Caco-2 (cell line): ENCODE measurements at regions not wholly inside any gene's neighbourhood (a gene's known extent, or its start where the extent isn't known, plus 50 kb on each side); places are given as distances from the start of the nearest gene placed in this dataset.

Source experiments
- BruUV-seq: library from RNA; stranded (reverse); fragments of 400-500 nt; replicated peaks from 2 replicates; lab custom pipeline; 2021; lab: Mats Ljungman, UMichigan
- CTCF ChIA-PET: fragments of 300-600 bp; sonication (Branson Sonifier 250); formaldehyde crosslinking; loops from one replicate; lab custom pipeline; 2022; ENCODE audit warnings: antibody characterized with exemption; lab: Charles Lee
- POLR2A ChIA-PET: fragments of 300-600 bp; sonication (Branson Sonifier 250); formaldehyde crosslinking; loops from one replicate; lab custom pipeline; 2022; ENCODE audit warnings: antibody characterized with exemption; lab: Charles Lee
- DNase-seq, 2 experiments: peaks; one replicate each; pipeline versions ENCODE4 v3.0.0 to v3.0.0-alpha.2; 2020 to 2022
- H3K27me3 ChIP-seq: replicated peaks from 2 replicates; pipeline ENCODE4 v1.6.0; 2011; ENCODE audit warnings: low read length; ENCODE audit not compliant: control insufficient read depth, insufficient read depth
- H3K36me3 ChIP-seq: 2 replicates; pipeline ENCODE4 v1.5.1; 2011; ENCODE audit warnings: low read length; ENCODE audit not compliant: control insufficient read depth, insufficient read depth
- H3K4me1 ChIP-seq: fragments of 250-450 bp; sonication (Bioruptor Pico); 2 replicates; pipeline ENCODE4 v1.5.1; 2020; ENCODE audit warnings: mild to moderate bottlenecking
- H3K4me3 ChIP-seq: 2 replicates; pipeline ENCODE4 v1.5.1; 2011; ENCODE audit warnings: low read depth, mild to moderate bottlenecking, control low read depth, low read length
- H3K9me3 ChIP-seq: fragments of 250-450 bp; sonication (Bioruptor Pico); 2 replicates; pipeline ENCODE4 v1.5.1; 2020; ENCODE audit warnings: mild to moderate bottlenecking, moderate library complexity
- H3K27ac Mint-ChIP-seq: one replicate; pipeline ENCODE4 v1.8.0; 2022; ENCODE audit warnings: mixed read lengths; ENCODE audit not compliant: unreplicated experiment
- H3K27me3 Mint-ChIP-seq: one replicate; pipeline ENCODE4 v1.8.0; 2022; ENCODE audit warnings: mixed read lengths; ENCODE audit not compliant: insufficient read depth, unreplicated experiment
- H3K36me3 Mint-ChIP-seq: one replicate; pipeline ENCODE4 v1.8.0; 2022; ENCODE audit warnings: mild to moderate bottlenecking, mixed read lengths; ENCODE audit not compliant: insufficient read depth, unreplicated experiment
- H3K4me1 Mint-ChIP-seq: one replicate; pipeline ENCODE4 v1.8.0; 2022; ENCODE audit warnings: low read depth, mixed read lengths; ENCODE audit not compliant: unreplicated experiment
- H3K4me3 Mint-ChIP-seq: one replicate; pipeline ENCODE4 v1.8.0; 2022; ENCODE audit warnings: mild to moderate bottlenecking, moderate library complexity, mixed read lengths; ENCODE audit not compliant: unreplicated experiment
- H3K9me3 Mint-ChIP-seq: one replicate; pipeline ENCODE4 v1.8.0; 2022; ENCODE audit warnings: mixed read lengths; ENCODE audit not compliant: unreplicated experiment
- CTCF ChIP-seq, 2 experiments: fragments of 200-600 bp in 1 of 2; IDR thresholded peaks; 1 replicate in 1 of 2; 2 replicates in 1 of 2; pipeline versions ENCODE4 v1.5.1 to v1.8.0; 2011 to 2022; ENCODE audit warnings: antibody characterized with exemption in 1 of 2, control low read depth in 1 of 2, inconsistent platforms in 1 of 2, low read depth in 1 of 2, low read length in 1 of 2, mild to moderate bottlenecking in 1 of 2, moderate library complexity in 1 of 2; ENCODE audit not compliant: insufficient read depth in 1 of 2, severe bottlenecking in 1 of 2, unreplicated experiment in 1 of 2
- intact Hi-C: fragments of 100-400 bp; cut with micrococcal nuclease; formaldehyde crosslinking; loops from one replicate; pipeline ENCODE4 v1.10.0; 2022; ENCODE audit not compliant: unreplicated experiment

GRCh38 chr1:190908246-190908645, 430.6 kb upstream of the BRINP3 start:
- BruUV-seq = no TSS peak
- Mint-ChIP-seq H3K4me1 (no peaks in the 10 kb centered on the region), H3K27me3 (no peaks in the 10 kb centered on the region), H3K27ac (no peak overlapping the region), H3K9me3 (peaks cover 10% of the 10 kb centered on the region), H3K36me3 (no peaks in the 10 kb centered on the region), H3K4me3 (no peak overlapping the region)
- H3K4me3 ChIP-seq = no peak overlapping the region
- no peaks in the 10 kb centered on the region; the same call in 1 of the 2 replicates for H3K9me3 ChIP-seq
- DNase-seq = no peak
- intact Hi-C loops = no loop called here
- no peaks in the 10 kb centered on the region for H3K4me1 ChIP-seq
- CTCF ChIA-PET = no interaction called here
- H3K36me3 ChIP-seq = no peaks in the 10 kb centered on the region
- no peaks in the 10 kb centered on the region for H3K27me3 ChIP-seq
- TF ChIP-seq CTCF (IDR thresholded peaks at IDR 0.05; ENCODE audit: insufficient read depth in 1 of 2, low read depth in 1 of 2, low read length in 1 of 2, severe bottlenecking in 1 of 2, unreplicated experiment in 1 of 2) = no peak
- POLR2A ChIA-PET = no interaction called here

- intact Hi-C loops = no loop called here
Measured at GRCh38 chr1:190908691-190909090, 431.0 kb upstream of the BRINP3 start.

GRCh38 chr1:190935925-190936324, 458.3 kb upstream of the BRINP3 start:
- intact Hi-C loops = no loop called here
- no peaks in the 10 kb centered on the region for H3K4me1 ChIP-seq
- no peaks in the 10 kb centered on the region for H3K9me3 Mint-ChIP-seq
- no peaks in the 10 kb centered on the region for H3K9me3 ChIP-seq
- no peaks in the 10 kb centered on the region for H3K27me3 ChIP-seq
- H3K4me3 ChIP-seq = no peak overlapping the region
- no peaks in the 10 kb centered on the region for H3K36me3 Mint-ChIP-seq
- H3K4me1 Mint-ChIP-seq = no peaks in the 10 kb centered on the region
- no peaks in the 10 kb centered on the region for H3K27me3 Mint-ChIP-seq
- TF ChIP-seq CTCF (IDR thresholded peaks at IDR 0.05; ENCODE audit: insufficient read depth in 1 of 2, low read depth in 1 of 2, low read length in 1 of 2, severe bottlenecking in 1 of 2, unreplicated experiment in 1 of 2) = no peak
- CTCF ChIA-PET = no interaction called here
- H3K27ac Mint-ChIP-seq = no peak overlapping the region
- BruUV-seq = no TSS peak
- H3K4me3 Mint-ChIP-seq = no peak overlapping the region
- POLR2A ChIA-PET = no interaction called here
- no peak for DNase-seq
- H3K36me3 ChIP-seq = no peaks in the 10 kb centered on the region

More at GRCh38 chr1:190908691-190909090, 431.0 kb upstream of the BRINP3 start:
- no peak for DNase-seq
- Mint-ChIP-seq H3K27ac (no peak overlapping the region), H3K4me1 (no peaks in the 10 kb centered on the region), H3K36me3 (no peaks in the 10 kb centered on the region), H3K9me3 (peaks cover 13% of the 10 kb centered on the region), H3K27me3 (no peaks in the 10 kb centered on the region), H3K4me3 (no peak overlapping the region)
- TF ChIP-seq CTCF (IDR thresholded peaks at IDR 0.05; ENCODE audit: insufficient read depth in 1 of 2, low read depth in 1 of 2, low read length in 1 of 2, severe bottlenecking in 1 of 2, unreplicated experiment in 1 of 2) = no peak
- no peaks in the 10 kb centered on the region for H3K36me3 ChIP-seq
- H3K4me3 ChIP-seq = no peak overlapping the region
- H3K9me3 ChIP-seq = no peaks in the 10 kb centered on the region; the same call in 1 of the 2 replicates
- H3K4me1 ChIP-seq = no peaks in the 10 kb centered on the region
- H3K27me3 ChIP-seq = no peaks in the 10 kb centered on the region
- CTCF ChIA-PET = no interaction called here
- POLR2A ChIA-PET = no interaction called here
- no TSS peak for BruUV-seq
